OCI-LY1 (cell line): ENCODE measurements at regions not wholly inside any gene's neighbourhood (a gene's known extent, or its start where the extent isn't known, plus 50 kb on each side); places are given as distances from the start of the nearest gene placed in this dataset.

Source experiments
- CTCF ChIP-seq: fragments of 200-600 bp; sonication (generic), shearing (Covaris generic); IDR thresholded peaks from 2 replicates; pipeline ENCODE4 v1.5.1; 2017; ENCODE audit warnings: mild to moderate bottlenecking, antibody characterized with exemption, low read length, moderate library complexity, mixed read lengths
- EZH2 ChIP-seq: fragments of 200-600 bp; sonication (generic), shearing (Covaris generic); IDR thresholded peaks from 2 replicates; pipeline ENCODE4 v1.8.0; 2017; ENCODE audit warnings: borderline replicate concordance, mixed run types, mild to moderate bottlenecking, antibody characterized with exemption, low read length, moderate library complexity, mixed read lengths

GRCh38 chr13:27704681-27705080, 83.0 kb downstream of the POLR1D start:
- TF ChIP-seq CTCF (no peak), EZH2 (no peak)
